Gastrocnemius medialis (tissue), 4 donors: ENCODE measurements at regions not wholly inside any gene's neighbourhood (a gene's known extent, or its start where the extent isn't known, plus 50 kb on each side); places are given as distances from the start of the nearest gene placed in this dataset.

ENCODE experiments used
- ATAC-seq, 2 donors: fragments of 150-250 bp; one replicate each; pipeline ENCODE4 v1.9.1; 2016
- DNase-seq, 2 donors: peaks; one replicate each; pipeline ENCODE4 v3.0.0-alpha.2; 2019
- H3K27ac ChIP-seq, 4 donors: fragments of 200-600 bp; sonication (generic); 1 replicate in 1 of 4; 2 replicates in 3 of 4; pipeline ENCODE4 v1.5.1; 2016 to 2018; ENCODE audit warnings: mild to moderate bottlenecking in 2 of 4, moderate library complexity in 1 of 4
- H3K27me3 ChIP-seq, 3 donors: fragments of 200-600 bp; sonication (generic) in 2 of 3; 1 replicate in 1 of 3; 2 replicates in 2 of 3; pipeline versions ENCODE4 v1.5.1 to v1.6.0; 2016 to 2019; ENCODE audit warnings: mild to moderate bottlenecking in 1 of 3, moderate library complexity in 1 of 3
- H3K36me3 ChIP-seq, 2 donors: fragments of 200-600 bp; sonication (generic) in 1 of 2; one replicate each; pipeline ENCODE4 v1.5.1; 2017 to 2018
- H3K4me1 ChIP-seq, 2 donors: fragments of 200-600 bp; sonication (generic) in 1 of 2; one replicate each; pipeline ENCODE4 v1.5.1; 2016 to 2017; ENCODE audit warnings: mild to moderate bottlenecking in 2 of 2
- H3K4me3 ChIP-seq, 4 donors: fragments of 200-600 bp; sonication (generic) in 3 of 4; 1 replicate in 1 of 4; 2 replicates in 3 of 4; pipeline ENCODE4 v1.5.1; 2016 to 2019; ENCODE audit warnings: mild to moderate bottlenecking in 2 of 4
- H3K9me3 ChIP-seq, 3 donors: fragments of 200-600 bp; sonication (generic) in 2 of 3; 1 replicate in 1 of 3; 2 replicates in 2 of 3; pipeline ENCODE4 v1.5.1; 2016 to 2019
- POLR2A ChIP-seq, 2 donors: fragments of 450-650 bp; IDR thresholded peaks; one replicate each; pipeline ENCODE4 v1.6.1; 2017; ENCODE audit warnings: antibody characterized with exemption in 2 of 2, mild to moderate bottlenecking in 2 of 2, moderate library complexity in 2 of 2
- in situ Hi-C, 4 donors: fragments of 200-750 bp; cut with MboI; loops; one replicate each; pipeline versions ENCODE4 v1.15.0 to v1.8.0; 2017; ENCODE audit warnings: low sequenced_read_pairs in 4 of 4
- intact Hi-C: fragments of 100-400 bp; cut with DNase I; formaldehyde crosslinking; loops from one replicate; pipeline ENCODE4 v1.15.1; 2023; ENCODE audit warnings: low total_unique reads
- TF ChIP-seq, protein P1 (sequence below), 5 experiments: fragments of 450-650 bp in 3 of 5; fragments of 200-600 bp in 2 of 5; sonication (generic) in 2 of 5; IDR thresholded peaks in 4 of 5; conservative IDR thresholded peaks in 1 of 5; 1 replicate in 4 of 5; 2 replicates in 1 of 5; pipeline ENCODE4 v1.5.1; 2016 to 2019; ENCODE audit warnings: antibody characterized with exemption in 5 of 5, mild to moderate bottlenecking in 3 of 5, moderate library complexity in 3 of 5

- TF ChIP-seq, protein P1, sequence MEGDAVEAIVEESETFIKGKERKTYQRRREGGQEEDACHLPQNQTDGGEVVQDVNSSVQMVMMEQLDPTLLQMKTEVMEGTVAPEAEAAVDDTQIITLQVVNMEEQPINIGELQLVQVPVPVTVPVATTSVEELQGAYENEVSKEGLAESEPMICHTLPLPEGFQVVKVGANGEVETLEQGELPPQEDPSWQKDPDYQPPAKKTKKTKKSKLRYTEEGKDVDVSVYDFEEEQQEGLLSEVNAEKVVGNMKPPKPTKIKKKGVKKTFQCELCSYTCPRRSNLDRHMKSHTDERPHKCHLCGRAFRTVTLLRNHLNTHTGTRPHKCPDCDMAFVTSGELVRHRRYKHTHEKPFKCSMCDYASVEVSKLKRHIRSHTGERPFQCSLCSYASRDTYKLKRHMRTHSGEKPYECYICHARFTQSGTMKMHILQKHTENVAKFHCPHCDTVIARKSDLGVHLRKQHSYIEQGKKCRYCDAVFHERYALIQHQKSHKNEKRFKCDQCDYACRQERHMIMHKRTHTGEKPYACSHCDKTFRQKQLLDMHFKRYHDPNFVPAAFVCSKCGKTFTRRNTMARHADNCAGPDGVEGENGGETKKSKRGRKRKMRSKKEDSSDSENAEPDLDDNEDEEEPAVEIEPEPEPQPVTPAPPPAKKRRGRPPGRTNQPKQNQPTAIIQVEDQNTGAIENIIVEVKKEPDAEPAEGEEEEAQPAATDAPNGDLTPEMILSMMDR (IDR thresholded peaks at IDR 0.05 in 4 of 5, conservative IDR thresholded peaks at IDR 0.05 in 1 of 5) = no peak
- no peak for TF ChIP-seq POLR2A (IDR thresholded peaks at IDR 0.05)
- DNase-seq (no peak), ATAC-seq (no peak)
- Histone ChIP-seq H3K9me3 (no peaks in the 10 kb centered on the region), H3K4me3 (no peak overlapping the region), H3K36me3 (no peaks in the 10 kb centered on the region), H3K4me1 (no peaks in the 10 kb centered on the region), H3K27me3 (no peaks in the 10 kb centered on the region), H3K27ac (no peak overlapping the region)
- intact Hi-C loops = no loop called here
- in situ Hi-C loops = no loop called here
Measured at GRCh38 chr5:112525217-112525616, 106.1 kb upstream of the EPB41L4A start.

DNA sequence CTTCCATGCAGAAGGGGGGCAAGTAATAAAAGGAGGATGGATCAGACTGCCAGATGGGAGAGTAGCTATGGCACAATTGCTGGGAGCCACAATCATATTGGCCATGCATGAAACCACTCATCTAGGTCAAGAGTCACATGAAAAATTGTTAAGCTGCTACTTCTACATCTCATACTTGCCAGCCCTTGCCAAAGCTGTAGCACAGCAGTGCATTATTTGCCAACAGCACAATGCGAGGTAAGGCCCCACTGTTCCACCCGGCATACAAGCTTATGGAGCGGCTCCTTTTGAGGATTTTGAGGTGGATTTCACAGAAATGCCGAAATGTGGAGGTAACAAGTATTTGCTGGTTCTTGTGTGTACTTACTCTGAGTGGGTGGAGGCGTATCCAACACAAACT lies 109.9 kb upstream of the EPB41L4A start:
- in situ Hi-C loops (no loop called here), intact Hi-C loops (no loop called here)
- Histone ChIP-seq H3K36me3 (no peaks in the 10 kb centered on the region), H3K4me3 (no peak overlapping the region), H3K27me3 (no peaks in the 10 kb centered on the region), H3K4me1 (no peaks in the 10 kb centered on the region), H3K9me3 (no peaks in the 10 kb centered on the region), H3K27ac (no peak overlapping the region)
- DNase-seq (no peak), ATAC-seq (no peak)
- TF ChIP-seq POLR2A (IDR thresholded peaks at IDR 0.05) = no peak
- TF ChIP-seq, protein P1 (IDR thresholded peaks at IDR 0.05 in 4 of 5, conservative IDR thresholded peaks at IDR 0.05 in 1 of 5) = no peak

GRCh38 chr5:112529525-112529924 lies 110.4 kb upstream of the EPB41L4A start:
- no peak overlapping the region for H3K27ac ChIP-seq
- DNase-seq (no peak), ATAC-seq (no peak)
- intact Hi-C loops (no loop called here), in situ Hi-C loops (no loop called here)
- H3K27me3 ChIP-seq = no peaks in the 10 kb centered on the region
- H3K4me3 ChIP-seq = no peak overlapping the region
- no peaks in the 10 kb centered on the region for H3K4me1 ChIP-seq
- no peaks in the 10 kb centered on the region for H3K9me3 ChIP-seq
- TF ChIP-seq POLR2A (IDR thresholded peaks at IDR 0.05) = no peak
- TF ChIP-seq, protein P1 (IDR thresholded peaks at IDR 0.05 in 4 of 5, conservative IDR thresholded peaks at IDR 0.05 in 1 of 5) = no peak
- no peaks in the 10 kb centered on the region for H3K36me3 ChIP-seq

DNA sequence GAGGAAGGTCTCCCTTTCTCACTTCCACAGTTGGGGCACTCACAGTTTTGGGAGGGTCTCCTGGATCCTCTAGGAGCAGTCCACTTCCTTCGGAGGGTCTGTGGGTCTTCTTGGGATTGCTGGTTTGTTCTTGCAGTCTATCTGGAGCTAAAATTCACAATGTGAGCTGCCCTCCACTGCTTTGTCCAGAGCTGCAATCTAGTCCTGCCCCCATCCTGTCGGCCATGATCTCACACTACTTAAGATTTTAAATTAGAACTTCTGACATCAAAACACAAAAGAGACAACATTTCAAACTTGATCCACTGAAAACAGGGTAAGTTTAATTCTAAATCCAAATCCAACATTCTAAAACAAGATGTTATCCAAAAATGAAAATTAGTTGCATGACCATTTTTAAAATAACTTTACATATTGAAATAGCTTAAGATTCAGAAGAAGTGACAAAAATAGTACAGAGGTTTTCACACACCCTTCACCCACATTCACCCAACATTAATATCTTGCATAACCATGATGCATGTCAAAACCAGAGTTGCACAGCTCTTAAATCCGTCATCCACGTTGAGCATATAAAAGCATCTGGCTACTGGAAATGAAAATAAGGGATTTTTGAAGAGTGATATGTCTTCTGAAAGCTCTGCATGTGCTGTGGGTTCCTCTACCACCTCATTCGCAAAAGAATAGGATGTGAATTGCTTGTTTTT lies 113.7 kb upstream of the EPB41L4A start:
- H3K9me3 ChIP-seq = no peaks in the 10 kb centered on the region
- in situ Hi-C loops = no loop called here
- TF ChIP-seq, protein P1 (IDR thresholded peaks at IDR 0.05 in 4 of 5, conservative IDR thresholded peaks at IDR 0.05 in 1 of 5) = no peak
- TF ChIP-seq POLR2A (IDR thresholded peaks at IDR 0.05) = no peak
- no peak for DNase-seq
- H3K36me3 ChIP-seq = no peaks in the 10 kb centered on the region
- no peaks in the 10 kb centered on the region for H3K27me3 ChIP-seq
- H3K4me1 ChIP-seq = no peaks in the 10 kb centered on the region
- no peak for ATAC-seq
- H3K4me3 ChIP-seq = no peak overlapping the region
- H3K27ac ChIP-seq = no peak overlapping the region
- intact Hi-C loops = no loop called here

DNA sequence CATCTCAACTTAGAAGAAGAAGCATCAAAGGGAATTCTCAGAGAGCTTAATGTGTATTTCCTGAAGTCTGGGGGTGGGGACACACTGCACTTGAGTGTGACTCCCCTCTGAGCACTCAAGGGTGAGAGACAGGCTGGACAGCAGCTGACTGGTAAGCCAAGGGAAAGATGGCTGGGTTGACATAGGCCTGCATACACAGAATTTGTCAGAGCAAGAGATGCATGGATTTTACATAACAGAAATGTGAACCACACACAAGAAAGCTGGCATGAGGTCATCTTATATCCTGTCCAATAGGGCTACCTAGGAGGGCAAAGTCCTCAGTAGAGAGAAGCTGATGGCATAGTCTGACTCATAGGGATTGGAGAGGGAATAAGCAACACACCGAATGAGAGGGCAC lies 114.3 kb upstream of the EPB41L4A start:
- ATAC-seq = no peak
- Histone ChIP-seq H3K9me3 (no peaks in the 10 kb centered on the region), H3K27ac (no peak overlapping the region), H3K4me1 (no peaks in the 10 kb centered on the region), H3K36me3 (no peaks in the 10 kb centered on the region), H3K4me3 (no peak overlapping the region), H3K27me3 (no peaks in the 10 kb centered on the region)
- TF ChIP-seq, protein P1 (IDR thresholded peaks at IDR 0.05 in 4 of 5, conservative IDR thresholded peaks at IDR 0.05 in 1 of 5) = no peak
- TF ChIP-seq POLR2A (IDR thresholded peaks at IDR 0.05) = no peak
- intact Hi-C loops = no loop called here
- no peak for DNase-seq
- in situ Hi-C loops = no loop called here
